GM06990 (cell line): ENCODE measurements at regions not wholly inside any gene's neighbourhood (a gene's known extent, or its start where the extent isn't known, plus 50 kb on each side); places are given as distances from the start of the nearest gene placed in this dataset.

Experiments
- DNase-seq: peaks from one replicate; pipeline ENCODE4 v3.0.0-alpha.2; 2011; ENCODE audit not compliant: insufficient read length; ENCODE audit errors: extremely low read depth
- H3K27me3 ChIP-seq: replicated peaks from 2 replicates; pipeline ENCODE4 v1.6.0; 2011; ENCODE audit warnings: low read length; ENCODE audit not compliant: control insufficient read depth, insufficient read depth
- H3K36me3 ChIP-seq: 2 replicates; pipeline ENCODE4 v1.5.1; 2011; ENCODE audit warnings: low read length; ENCODE audit not compliant: control insufficient read depth, insufficient read depth
- H3K4me3 ChIP-seq: replicated peaks from 2 replicates; pipeline ENCODE4 v1.5.1; 2011; ENCODE audit warnings: low read depth, mild to moderate bottlenecking, control low read depth, low read length
- TF ChIP-seq, protein P1 (sequence below): IDR thresholded peaks from 2 replicates; pipeline ENCODE4 v1.5.1; 2011; ENCODE audit warnings: low read length, control low read depth, mild to moderate bottlenecking, inconsistent platforms; ENCODE audit not compliant: insufficient read depth, poor library complexity, severe bottlenecking

GRCh38 chr6:53437557-53438202 lies 88.9 kb upstream of the ELOVL5 start:
- TF ChIP-seq, protein P1, sequence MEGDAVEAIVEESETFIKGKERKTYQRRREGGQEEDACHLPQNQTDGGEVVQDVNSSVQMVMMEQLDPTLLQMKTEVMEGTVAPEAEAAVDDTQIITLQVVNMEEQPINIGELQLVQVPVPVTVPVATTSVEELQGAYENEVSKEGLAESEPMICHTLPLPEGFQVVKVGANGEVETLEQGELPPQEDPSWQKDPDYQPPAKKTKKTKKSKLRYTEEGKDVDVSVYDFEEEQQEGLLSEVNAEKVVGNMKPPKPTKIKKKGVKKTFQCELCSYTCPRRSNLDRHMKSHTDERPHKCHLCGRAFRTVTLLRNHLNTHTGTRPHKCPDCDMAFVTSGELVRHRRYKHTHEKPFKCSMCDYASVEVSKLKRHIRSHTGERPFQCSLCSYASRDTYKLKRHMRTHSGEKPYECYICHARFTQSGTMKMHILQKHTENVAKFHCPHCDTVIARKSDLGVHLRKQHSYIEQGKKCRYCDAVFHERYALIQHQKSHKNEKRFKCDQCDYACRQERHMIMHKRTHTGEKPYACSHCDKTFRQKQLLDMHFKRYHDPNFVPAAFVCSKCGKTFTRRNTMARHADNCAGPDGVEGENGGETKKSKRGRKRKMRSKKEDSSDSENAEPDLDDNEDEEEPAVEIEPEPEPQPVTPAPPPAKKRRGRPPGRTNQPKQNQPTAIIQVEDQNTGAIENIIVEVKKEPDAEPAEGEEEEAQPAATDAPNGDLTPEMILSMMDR, result peak; percentile 71
- peak; percentile 49 for DNase-seq
- no peaks in the 10 kb centered on the region; the same call in 1 of the 2 replicates for H3K27me3 ChIP-seq
- no peak overlapping the region for H3K4me3 ChIP-seq
- H3K36me3 ChIP-seq, result no peaks in the 10 kb centered on the region

GRCh38 chr6:53436526-53437303 lies 88.0 kb upstream of the ELOVL5 start:
- TF ChIP-seq, protein P1, result no peak
- Histone ChIP-seq H3K27me3 (no peaks in the 10 kb centered on the region; the same call in 1 of the 2 replicates), H3K4me3 (no peak overlapping the region), H3K36me3 (no peaks in the 10 kb centered on the region)
- DNase-seq, result no peak

DNA sequence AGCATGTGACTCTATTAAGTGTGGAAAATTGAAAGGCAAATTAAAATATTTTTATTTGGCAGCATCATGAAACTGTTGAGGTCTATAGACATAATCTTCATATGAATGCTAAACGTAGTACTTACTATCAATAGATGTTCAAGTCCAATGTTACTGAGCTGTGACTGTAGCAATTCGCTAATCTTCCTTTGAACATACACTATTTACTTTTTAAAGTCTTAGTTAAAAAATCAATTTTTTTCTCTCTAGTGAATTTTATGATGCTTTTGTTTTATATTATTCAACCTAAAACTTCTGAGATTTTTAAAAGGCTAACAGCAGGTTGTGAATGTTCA lies 85.2 kb upstream of the ELOVL5 start:
- H3K36me3 ChIP-seq, result no peaks in the 10 kb centered on the region
- DNase-seq, result no peak
- H3K27me3 ChIP-seq, result no peaks in the 10 kb centered on the region
- H3K4me3 ChIP-seq, result no peak overlapping the region
- TF ChIP-seq, protein P1, result no peak

GRCh38 chr6:53433261-53433950 lies 84.7 kb upstream of the ELOVL5 start:
- no peak for DNase-seq
- Histone ChIP-seq H3K36me3 (no peaks in the 10 kb centered on the region), H3K4me3 (no peak overlapping the region), H3K27me3 (no peaks in the 10 kb centered on the region)
- TF ChIP-seq, protein P1, result no peak

DNA sequence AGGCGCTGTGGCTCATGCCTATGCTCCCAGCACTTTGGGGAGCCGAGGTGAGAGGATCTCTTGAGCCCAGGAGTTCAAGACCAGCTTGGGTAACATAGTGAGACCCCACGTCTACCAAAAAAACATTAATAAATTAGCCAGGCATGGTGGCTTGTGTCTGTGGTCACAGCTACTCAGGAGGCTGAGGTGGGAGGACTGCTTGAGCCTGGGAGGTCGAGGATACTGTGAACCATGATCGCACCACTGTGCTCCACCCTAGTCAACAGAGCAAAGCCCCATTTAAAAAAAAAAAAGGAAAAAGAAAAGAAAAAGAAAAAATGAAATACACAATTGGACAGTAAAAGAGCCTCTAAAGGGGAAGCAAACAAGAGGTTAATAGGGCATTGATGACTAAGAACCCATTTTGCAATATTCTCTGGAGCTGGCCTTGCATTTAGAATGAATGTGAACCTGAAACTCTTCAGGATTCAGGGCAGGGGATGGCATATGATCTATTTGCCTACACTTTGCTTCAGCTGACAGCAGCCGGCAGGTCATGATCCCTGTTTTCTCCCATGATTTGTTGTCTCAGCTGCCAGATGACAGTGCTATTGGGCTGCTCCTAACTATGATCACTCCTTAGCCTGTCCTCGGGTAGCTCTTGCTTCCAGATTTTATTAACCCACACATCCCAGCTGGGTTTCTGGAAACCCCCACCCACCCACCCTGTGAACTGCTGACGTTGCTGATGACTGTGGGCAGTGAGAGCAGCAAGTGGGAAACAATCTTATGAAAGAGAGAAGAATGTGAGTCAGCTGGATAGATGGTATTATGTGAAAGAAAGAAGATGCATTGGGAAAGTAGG lies 83.8 kb upstream of the ELOVL5 start:
- Histone ChIP-seq H3K36me3 (no peaks in the 10 kb centered on the region), H3K4me3 (no peak overlapping the region), H3K27me3 (no peaks in the 10 kb centered on the region)
- TF ChIP-seq, protein P1, result no peak
- no peak for DNase-seq
